PC-3 (cell line): ENCODE measurements at regions not wholly inside any gene's neighbourhood (a gene's known extent, or its start where the extent isn't known, plus 50 kb on each side); places are given as distances from the start of the nearest gene placed in this dataset.

Experiments
- CTCF ChIP-seq: fragments of 300-600 bp; sonication (generic); conservative IDR thresholded peaks from 2 replicates; pipeline ENCODE4 v1.5.1; 2017; ENCODE audit warnings: antibody characterized with exemption, low read depth, mild to moderate bottlenecking, low read length
- EZH2 ChIP-seq: fragments of 300-600 bp; sonication (generic); IDR thresholded peaks from one replicate; pipeline ENCODE4 v1.6.1; 2017; ENCODE audit warnings: antibody characterized with exemption, mild to moderate bottlenecking, low read length; ENCODE audit not compliant: unreplicated experiment
- EZH2phosphoT487 ChIP-seq: fragments of 300-600 bp; sonication (generic); IDR thresholded peaks from 2 replicates; pipeline ENCODE4 v1.6.1; 2018; ENCODE audit warnings: mild to moderate bottlenecking, antibody characterized with exemption, low read length, borderline replicate concordance

- TF ChIP-seq CTCF (no peak), EZH2 (no peak), EZH2phosphoT487 (no peak)
These were observed 133.9 kb downstream of the C12orf75 start for GRCh38 chr12:105464406-105464805.
